ENCODE measurements at regions not wholly inside any gene's neighbourhood (a gene's known extent, or its start where the extent isn't known, plus 50 kb on each side); places are given as distances from the start of the nearest gene placed in this dataset.

GRCh38 chr2:140144611-140145010, 1364.4 kb upstream of the NXPH2 start:
- no peak overlapping the region for H3K27ac Mint-ChIP-seq (ENCODE audit: low read depth, unreplicated experiment)
- BruUV-seq (replicated peaks): no TSS peak
- no peaks in the 10 kb centered on the region for H3K9me3 Mint-ChIP-seq (ENCODE audit: unreplicated experiment)
- no peaks in the 10 kb centered on the region for H3K4me1 Mint-ChIP-seq (ENCODE audit: insufficient read depth, unreplicated experiment)
- TF ChIP-seq, protein P1, sequence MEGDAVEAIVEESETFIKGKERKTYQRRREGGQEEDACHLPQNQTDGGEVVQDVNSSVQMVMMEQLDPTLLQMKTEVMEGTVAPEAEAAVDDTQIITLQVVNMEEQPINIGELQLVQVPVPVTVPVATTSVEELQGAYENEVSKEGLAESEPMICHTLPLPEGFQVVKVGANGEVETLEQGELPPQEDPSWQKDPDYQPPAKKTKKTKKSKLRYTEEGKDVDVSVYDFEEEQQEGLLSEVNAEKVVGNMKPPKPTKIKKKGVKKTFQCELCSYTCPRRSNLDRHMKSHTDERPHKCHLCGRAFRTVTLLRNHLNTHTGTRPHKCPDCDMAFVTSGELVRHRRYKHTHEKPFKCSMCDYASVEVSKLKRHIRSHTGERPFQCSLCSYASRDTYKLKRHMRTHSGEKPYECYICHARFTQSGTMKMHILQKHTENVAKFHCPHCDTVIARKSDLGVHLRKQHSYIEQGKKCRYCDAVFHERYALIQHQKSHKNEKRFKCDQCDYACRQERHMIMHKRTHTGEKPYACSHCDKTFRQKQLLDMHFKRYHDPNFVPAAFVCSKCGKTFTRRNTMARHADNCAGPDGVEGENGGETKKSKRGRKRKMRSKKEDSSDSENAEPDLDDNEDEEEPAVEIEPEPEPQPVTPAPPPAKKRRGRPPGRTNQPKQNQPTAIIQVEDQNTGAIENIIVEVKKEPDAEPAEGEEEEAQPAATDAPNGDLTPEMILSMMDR (IDR thresholded peaks at IDR 0.05; ENCODE audit: unreplicated experiment): no peak
- H3K36me3 Mint-ChIP-seq (ENCODE audit: insufficient read depth, unreplicated experiment): no peaks in the 10 kb centered on the region
- CTCF ChIA-PET: no interaction called here
- intact Hi-C loops (cut with micrococcal nuclease): no loop called here
- POLR2A ChIA-PET: no interaction called here
- no peak overlapping the region for H3K4me3 Mint-ChIP-seq (ENCODE audit: unreplicated experiment)
- DNase-seq (ENCODE audit: unreplicated experiment): no peak
- H3K27me3 Mint-ChIP-seq (ENCODE audit: insufficient read depth, unreplicated experiment): peaks cover 6% of the 10 kb centered on the region

GRCh38 chr2:140138736-140139135, 1358.5 kb upstream of the NXPH2 start:
- TF ChIP-seq, protein P1 (IDR thresholded peaks at IDR 0.05; ENCODE audit: unreplicated experiment): no peak
- POLR2A ChIA-PET: no interaction called here
- BruUV-seq (replicated peaks): no TSS peak

GRCh38 chr2:140136861-140137260, 1356.7 kb upstream of the NXPH2 start:
- intact Hi-C loops (cut with micrococcal nuclease): no loop called here
- H3K27ac Mint-ChIP-seq (ENCODE audit: low read depth, unreplicated experiment): no peak overlapping the region
- no peaks in the 10 kb centered on the region for H3K4me1 Mint-ChIP-seq (ENCODE audit: insufficient read depth, unreplicated experiment)
- ChIA-PET CTCF (interaction anchor here (0.6 kb wide), 1 partner anchor 62 kb away, joined by 3 read pairs; no protein-coding TSS in a partner anchor), POLR2A (no interaction called here)
- no peak for DNase-seq (ENCODE audit: unreplicated experiment)
- no peaks in the 10 kb centered on the region for H3K9me3 Mint-ChIP-seq (ENCODE audit: unreplicated experiment)
- no peaks in the 10 kb centered on the region for H3K36me3 Mint-ChIP-seq (ENCODE audit: insufficient read depth, unreplicated experiment)
- BruUV-seq (replicated peaks): no TSS peak
- H3K4me3 Mint-ChIP-seq (ENCODE audit: unreplicated experiment): no peak overlapping the region
- H3K27me3 Mint-ChIP-seq (ENCODE audit: insufficient read depth, unreplicated experiment): no peaks in the 10 kb centered on the region
- TF ChIP-seq, protein P1 (IDR thresholded peaks at IDR 0.05; ENCODE audit: unreplicated experiment): no peak

More at GRCh38 chr2:140138736-140139135, 1358.5 kb upstream of the NXPH2 start:
- intact Hi-C loops (cut with micrococcal nuclease): no loop called here
- no peak overlapping the region for H3K4me3 Mint-ChIP-seq (ENCODE audit: unreplicated experiment)
- no peaks in the 10 kb centered on the region for H3K4me1 Mint-ChIP-seq (ENCODE audit: insufficient read depth, unreplicated experiment)
- CTCF ChIA-PET: interaction anchor here (0.7 kb wide), 1 partner anchor 16 kb away, joined by 3 read pairs; no protein-coding TSS in a partner anchor
- H3K27me3 Mint-ChIP-seq (ENCODE audit: insufficient read depth, unreplicated experiment): no peaks in the 10 kb centered on the region
- no peaks in the 10 kb centered on the region for H3K36me3 Mint-ChIP-seq (ENCODE audit: insufficient read depth, unreplicated experiment)
- no peak for DNase-seq (ENCODE audit: unreplicated experiment)
- H3K9me3 Mint-ChIP-seq (ENCODE audit: unreplicated experiment): no peaks in the 10 kb centered on the region
- H3K27ac Mint-ChIP-seq (ENCODE audit: low read depth, unreplicated experiment): no peak overlapping the region

DNA sequence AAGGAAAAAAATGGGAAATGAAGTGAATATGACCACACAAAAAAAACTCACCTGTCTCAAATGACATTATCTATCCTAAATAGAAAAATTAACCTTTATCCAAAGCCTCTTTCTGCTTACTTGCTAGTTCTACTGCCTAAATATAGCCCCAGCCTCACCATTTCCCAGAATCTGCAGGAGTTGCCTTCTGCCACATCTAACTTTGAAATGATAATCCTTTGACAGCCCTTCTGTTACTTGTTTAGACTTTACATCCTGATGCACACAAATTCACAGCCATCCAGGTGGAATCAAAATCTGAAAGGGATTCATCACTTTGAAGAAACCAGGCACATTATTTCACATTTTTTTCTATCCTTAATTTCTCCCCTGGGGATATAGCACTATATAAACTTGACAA, 1356.2 kb upstream of the NXPH2 start:
- Mint-ChIP-seq H3K27me3 (ENCODE audit: insufficient read depth, unreplicated experiment) (no peaks in the 10 kb centered on the region), H3K4me1 (ENCODE audit: insufficient read depth, unreplicated experiment) (no peaks in the 10 kb centered on the region), H3K9me3 (ENCODE audit: unreplicated experiment) (no peaks in the 10 kb centered on the region), H3K36me3 (ENCODE audit: insufficient read depth, unreplicated experiment) (no peaks in the 10 kb centered on the region), H3K4me3 (ENCODE audit: unreplicated experiment) (no peak overlapping the region), H3K27ac (ENCODE audit: low read depth, unreplicated experiment) (no peak overlapping the region)
- no TSS peak for BruUV-seq (replicated peaks)
- TF ChIP-seq, protein P1 (IDR thresholded peaks at IDR 0.05; ENCODE audit: unreplicated experiment): no peak
- ChIA-PET CTCF (no interaction called here), POLR2A (no interaction called here)
- intact Hi-C loops (cut with micrococcal nuclease): no loop called here
- no peak for DNase-seq (ENCODE audit: unreplicated experiment)

Data from MCF 10A (cell line).